Mesendoderm (in vitro differentiated cells): ENCODE measurements at regions not wholly inside any gene's neighbourhood (a gene's known extent, or its start where the extent isn't known, plus 50 kb on each side); places are given as distances from the start of the nearest gene placed in this dataset. TPM values are rescaled to one million over a fixed set of nuclear protein-coding genes. Genes with fewer than 3 reads are reported as not detected.

Source experiments
- small RNA-seq: library from polyadenylated mRNA; stranded (forward); fragments of <200 nt; extraction: miRNeasy Mini kit (QIAGEN cat#:217004); gene quantifications from one replicate; pipeline ENCODE3, GENCODE V24; 2013; ENCODE audit not compliant: insufficient read depth

Small RNA genes lying in the stretch of these regions (small RNA-seq; reads per million reads assigned to genes)
- not detected for gene AC103855.4
